ENCODE measurements at regions not wholly inside any gene's neighbourhood (a gene's known extent, or its start where the extent isn't known, plus 50 kb on each side); places are given as distances from the start of the nearest gene placed in this dataset.
"Not testable (repeated sequence)": the region's sequence is repeated elsewhere in the genome, so short reads cannot be mapped to it uniquely, and the experiment has no call there.

GRCh38 chr9:74044844-74045243 is 452.3 kb upstream of the RORB start:
- no peak for TF ChIP-seq CTCF (IDR thresholded peaks at IDR 0.05)
- H3K4me3 ChIP-seq, result no peak overlapping the region
- DNase-seq (no peak), ATAC-seq (no peak)
- no peak overlapping the region for H3K27ac ChIP-seq
- intact Hi-C loops (cut with DNase I), result no loop called here
- H3K9me3 ChIP-seq, result no peaks in the 10 kb centered on the region
- no peaks in the 10 kb centered on the region for H3K36me3 ChIP-seq
- H3K27me3 ChIP-seq (ENCODE audit: low read depth), result no peaks in the 10 kb centered on the region
- H3K4me1 ChIP-seq, result no peaks in the 10 kb centered on the region

- no peak overlapping the region for H3K4me3 ChIP-seq
- TF ChIP-seq CTCF (IDR thresholded peaks at IDR 0.05), result no peak
- no peaks in the 10 kb centered on the region for H3K4me1 ChIP-seq
- intact Hi-C loops (cut with DNase I), result no loop called here
- H3K27me3 ChIP-seq (ENCODE audit: low read depth), result no peaks in the 10 kb centered on the region
- ATAC-seq, result no peak
- H3K36me3 ChIP-seq, result no peaks in the 10 kb centered on the region
- DNase-seq, result no peak
- no peak overlapping the region for H3K27ac ChIP-seq
- no peaks in the 10 kb centered on the region for H3K9me3 ChIP-seq
Measured at GRCh38 chr9:74056023-74056422, 441.1 kb upstream of the RORB start.

- DNase-seq; H3K9me3 ChIP-seq; H3K27me3 ChIP-seq (ENCODE audit: low read depth); intact Hi-C loops (cut with DNase I); H3K4me3 ChIP-seq; H3K27ac ChIP-seq; ATAC-seq; H3K36me3 ChIP-seq; H3K4me1 ChIP-seq: not testable (repeated sequence)
Measured at GRCh38 chr9:74057051-74057450, 440.1 kb upstream of the RORB start.

GRCh38 chr9:74064702-74065101 is 432.4 kb upstream of the RORB start:
- TF ChIP-seq CTCF (IDR thresholded peaks at IDR 0.05), result no peak
- H3K9me3 ChIP-seq, result no peaks in the 10 kb centered on the region
- H3K4me1 ChIP-seq, result no peaks in the 10 kb centered on the region
- DNase-seq (no peak), ATAC-seq (no peak)
- intact Hi-C loops (cut with DNase I), result no loop called here
- H3K36me3 ChIP-seq, result no peaks in the 10 kb centered on the region
- no peak overlapping the region for H3K4me3 ChIP-seq
- H3K27me3 ChIP-seq (ENCODE audit: low read depth), result no peaks in the 10 kb centered on the region
- H3K27ac ChIP-seq, result no peak overlapping the region

- DNase-seq, result no peak
- no peak overlapping the region for H3K27ac ChIP-seq
- TF ChIP-seq CTCF (IDR thresholded peaks at IDR 0.05), result no peak
- H3K27me3 ChIP-seq (ENCODE audit: low read depth), result no peaks in the 10 kb centered on the region
- no peaks in the 10 kb centered on the region for H3K9me3 ChIP-seq
- no peaks in the 10 kb centered on the region for H3K4me1 ChIP-seq
- no peak overlapping the region for H3K4me3 ChIP-seq
- intact Hi-C loops (cut with DNase I), result no loop called here
- ATAC-seq, result no peak
- H3K36me3 ChIP-seq, result no peaks in the 10 kb centered on the region
Measured at GRCh38 chr9:74066128-74066527, 431.0 kb upstream of the RORB start.

GRCh38 chr9:74066605-74067004 is 430.5 kb upstream of the RORB start:
- Histone ChIP-seq H3K4me1 (no peaks in the 10 kb centered on the region), H3K9me3 (no peaks in the 10 kb centered on the region), H3K4me3 (no peak overlapping the region), H3K36me3 (no peaks in the 10 kb centered on the region), H3K27ac (no peak overlapping the region), H3K27me3 (ENCODE audit: low read depth) (no peaks in the 10 kb centered on the region)
- no peak for ATAC-seq
- DNase-seq, result no peak
- intact Hi-C loops (cut with DNase I), result no loop called here
- no peak for TF ChIP-seq CTCF (IDR thresholded peaks at IDR 0.05)

Measured in lower lobe of right lung (tissue), 2 donors.